HG02870 (cell line): ENCODE measurements at regions not wholly inside any gene's neighbourhood (a gene's known extent, or its start where the extent isn't known, plus 50 kb on each side); places are given as distances from the start of the nearest gene placed in this dataset.

Experiments
- ATAC-seq: cut with Tn5 transposase; IDR thresholded peaks from one replicate; pipeline ENCODE4 v1.9.1; 2021; ENCODE audit warnings: mild to moderate bottlenecking, moderate library complexity; ENCODE audit not compliant: unreplicated experiment

DNA sequence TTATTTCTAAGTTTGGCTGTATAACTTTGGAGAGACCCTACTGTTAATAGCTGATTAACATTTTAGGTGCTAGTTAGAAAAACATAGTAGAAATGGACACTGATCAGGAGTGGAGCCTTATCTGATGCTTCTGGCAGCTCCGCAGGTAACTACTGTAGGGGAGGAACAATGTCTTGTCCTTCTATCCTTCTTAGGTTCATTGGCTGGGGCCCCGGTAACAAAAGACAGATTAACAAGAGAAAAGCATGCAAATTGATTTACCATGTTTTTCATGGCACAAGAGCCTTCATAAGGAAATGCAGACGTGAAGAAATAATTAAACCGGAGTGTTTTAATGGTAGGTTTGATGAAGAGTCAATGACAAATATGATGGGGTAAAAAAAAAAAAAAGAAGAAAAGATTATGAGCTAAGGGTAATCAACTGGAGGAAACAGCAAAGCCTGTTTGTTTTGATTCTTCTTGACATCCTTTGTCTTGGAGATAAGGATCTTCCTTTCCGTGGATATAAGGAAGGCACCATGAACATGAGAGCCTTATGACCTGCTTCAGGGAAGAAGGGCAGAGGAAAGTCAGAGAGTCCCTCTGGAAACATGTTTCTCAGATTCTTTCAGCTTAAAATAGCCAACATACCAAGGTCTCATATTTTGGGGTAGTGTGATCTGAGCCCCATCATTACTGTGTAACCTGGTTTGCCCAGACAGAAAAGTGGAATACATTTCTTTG, 62.4 kb upstream of the GCFC2 start:
- ATAC-seq = no peak

DNA sequence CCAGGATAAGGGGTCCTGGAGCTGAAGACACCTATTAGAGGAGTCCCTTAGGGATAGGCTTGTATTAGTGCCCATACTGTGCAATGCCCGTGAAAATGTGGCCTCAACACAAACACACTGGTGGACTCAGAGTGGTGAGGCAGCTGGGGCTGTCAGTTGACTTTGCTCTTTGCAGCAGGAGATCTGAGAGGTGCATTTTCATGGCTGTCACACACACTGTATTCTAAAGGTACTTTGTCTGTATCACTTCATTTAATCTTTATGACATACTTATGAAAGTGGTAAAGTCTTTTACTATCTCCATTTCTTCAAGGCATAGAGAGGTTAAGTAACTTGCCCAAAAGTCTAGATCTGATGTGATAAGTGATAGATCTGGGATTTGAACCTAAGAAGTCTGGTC, 55.1 kb upstream of the GCFC2 start:
- ATAC-seq = no peak

DNA sequence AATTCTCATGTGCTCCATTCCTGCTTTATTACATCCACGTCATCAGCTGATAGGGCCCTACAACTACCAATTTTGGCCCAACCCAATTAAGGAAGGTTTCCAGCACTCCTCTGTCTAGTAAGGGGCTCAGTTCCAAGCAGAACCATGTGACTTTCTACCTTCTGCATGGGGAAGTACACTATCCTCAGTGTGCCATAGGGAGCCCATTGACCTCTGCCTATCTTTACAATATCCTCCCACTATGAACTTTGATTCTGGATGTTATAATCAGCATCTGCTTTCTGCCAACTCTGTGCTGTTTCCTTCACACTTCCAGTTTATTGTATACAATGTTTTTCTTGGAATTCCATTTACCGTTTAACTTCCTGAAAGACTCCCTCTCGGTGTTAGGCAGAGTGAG, 53.9 kb upstream of the GCFC2 start:
- ATAC-seq = no peak
